Mesodermal cell (in vitro differentiated cells): ENCODE measurements at regions not wholly inside any gene's neighbourhood (a gene's known extent, or its start where the extent isn't known, plus 50 kb on each side); places are given as distances from the start of the nearest gene placed in this dataset.

Experiments
- H3K27ac ChIP-seq: 2 replicates; pipeline ENCODE4 v1.7.0; 2013; ENCODE audit warnings: mild to moderate bottlenecking, low read depth, low read length, moderate library complexity; ENCODE audit not compliant: severe bottlenecking
- H3K36me3 ChIP-seq: 2 replicates; pipeline ENCODE4 v1.7.1; 2013; ENCODE audit warnings: mild to moderate bottlenecking, low read length, moderate library complexity; ENCODE audit not compliant: control insufficient read depth, insufficient read depth
- H3K4me1 ChIP-seq: one replicate; pipeline ENCODE4 v1.7.1; 2013; ENCODE audit warnings: mild to moderate bottlenecking, low read length; ENCODE audit not compliant: insufficient read depth, control insufficient read depth, poor library complexity, severe bottlenecking
- H3K4me3 ChIP-seq: 2 replicates; pipeline ENCODE4 v1.7.0; 2013; ENCODE audit warnings: low read length, control low read depth, mild to moderate bottlenecking; ENCODE audit not compliant: insufficient read depth, poor library complexity, severe bottlenecking; ENCODE audit errors: extremely low read depth
- H3K9me3 ChIP-seq: 2 replicates; pipeline ENCODE4 v1.7.1; 2013; ENCODE audit warnings: mild to moderate bottlenecking, low read length, moderate library complexity; ENCODE audit not compliant: control insufficient read depth
- WGBS, 2 experiments: methylation state at CpG; one replicate each; pipeline ENCODE4 v1.1.5; 2013; ENCODE audit warnings: missing lambda C conversion rate in 2 of 2; ENCODE audit not compliant: insufficient coverage in 2 of 2; 5-methylcytosine and 5-hydroxymethylcytosine counted together

DNA sequence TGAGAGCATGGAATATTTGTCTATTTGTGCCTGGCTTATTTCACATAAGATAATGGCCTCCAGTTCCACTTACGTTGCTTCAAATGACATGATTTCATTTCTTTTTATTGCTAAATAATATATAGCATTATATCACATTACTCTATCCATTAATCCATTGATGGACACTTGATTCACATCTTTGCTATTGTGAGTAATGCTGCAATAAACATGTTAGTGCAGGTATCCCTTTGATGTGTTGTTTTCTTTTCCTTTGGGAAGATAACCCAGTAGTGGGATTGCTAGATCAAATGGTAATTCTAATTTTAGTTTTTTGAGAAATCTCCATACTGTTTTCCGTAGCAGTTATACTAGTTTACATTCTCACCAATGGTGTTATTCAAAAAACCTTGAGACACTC, 1343.3 kb upstream of the TMEFF2 start:
- H3K4me3 ChIP-seq: no peak overlapping the region
- WGBS, 2 experiments: 100% methylated on average over 1 of the region's 2 CpGs; no CpG with 5 or more reads in 1 of the 2 experiments
- no peaks in the 10 kb centered on the region for H3K9me3 ChIP-seq
- H3K4me1 ChIP-seq: no peaks in the 10 kb centered on the region
- H3K27ac ChIP-seq: no peak overlapping the region
- no peaks in the 10 kb centered on the region for H3K36me3 ChIP-seq

DNA sequence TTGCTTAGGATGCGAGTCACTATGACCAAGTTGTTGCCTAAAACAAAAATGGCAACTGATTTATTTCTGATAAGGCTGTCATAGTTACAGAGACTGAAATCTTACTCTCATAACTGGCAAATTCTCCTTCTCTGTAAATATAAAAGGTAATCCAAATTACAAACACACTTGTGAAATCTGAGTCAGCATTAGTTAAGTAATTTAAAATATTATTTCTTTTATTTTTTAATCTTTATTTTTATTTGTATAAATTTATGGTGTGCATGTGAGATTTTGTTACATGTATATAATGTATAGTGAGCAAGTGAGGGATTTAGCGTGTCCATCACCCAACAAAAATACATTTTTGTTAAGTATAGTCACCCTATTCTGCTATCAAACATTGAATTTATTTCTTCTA, 1342.8 kb upstream of the TMEFF2 start:
- Histone ChIP-seq H3K4me1 (no peaks in the 10 kb centered on the region), H3K4me3 (no peak overlapping the region), H3K36me3 (no peaks in the 10 kb centered on the region), H3K9me3 (no peaks in the 10 kb centered on the region), H3K27ac (no peak overlapping the region)
- WGBS, 2 experiments: no CpG with 5 or more reads among the region's 2 CpGs

DNA sequence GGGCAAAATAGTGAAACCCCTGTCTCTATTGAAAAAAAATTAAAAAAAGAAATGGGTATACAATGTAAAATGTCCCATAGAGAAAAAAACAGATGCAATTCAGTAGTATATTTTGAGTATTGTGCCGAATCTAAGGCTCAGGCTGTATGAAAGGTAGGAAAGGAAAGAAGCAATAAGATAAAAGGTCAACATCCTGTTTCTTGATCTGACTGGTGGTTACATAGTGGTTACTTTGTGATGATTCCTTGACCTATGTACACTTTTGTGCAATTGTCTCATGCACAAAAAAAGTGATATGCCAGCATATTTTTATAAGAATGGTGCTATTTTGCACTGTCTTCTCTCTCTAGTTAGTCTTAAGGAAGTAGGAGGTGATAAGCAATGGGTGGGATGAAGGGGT, 1333.7 kb upstream of the TMEFF2 start:
- no peaks in the 10 kb centered on the region for H3K36me3 ChIP-seq
- no peaks in the 10 kb centered on the region for H3K4me1 ChIP-seq
- WGBS, 2 experiments: 90 to 93% methylated on average over 1 of the region's 1 CpG
- no peak overlapping the region for H3K4me3 ChIP-seq
- no peak overlapping the region for H3K27ac ChIP-seq
- no peaks in the 10 kb centered on the region for H3K9me3 ChIP-seq

DNA sequence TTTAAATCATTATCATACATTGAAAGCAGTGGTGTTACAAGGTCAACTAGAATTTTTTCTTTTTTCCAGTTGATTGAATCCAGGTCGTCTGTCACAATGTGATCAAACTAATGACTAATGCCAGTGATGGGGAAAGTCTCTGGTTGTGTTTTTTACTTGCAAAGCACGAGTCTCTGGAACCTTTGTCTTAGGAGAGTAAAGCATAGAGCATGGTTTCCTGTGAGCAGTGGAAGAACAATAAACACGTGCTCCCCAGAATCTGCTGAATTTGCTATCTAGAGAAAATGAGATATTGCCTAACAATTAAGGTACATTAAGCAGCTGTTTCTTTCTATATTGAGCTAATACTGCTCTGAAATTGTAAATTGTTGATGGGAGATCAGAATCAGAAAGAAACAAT, 1332.4 kb upstream of the TMEFF2 start:
- no peak overlapping the region for H3K27ac ChIP-seq
- H3K4me1 ChIP-seq: no peaks in the 10 kb centered on the region
- H3K4me3 ChIP-seq: no peak overlapping the region
- H3K9me3 ChIP-seq: no peaks in the 10 kb centered on the region
- no peaks in the 10 kb centered on the region for H3K36me3 ChIP-seq
- 57 to 68% methylated on average over 2 to 3 of the region's 3 CpGs for WGBS, 2 experiments

DNA sequence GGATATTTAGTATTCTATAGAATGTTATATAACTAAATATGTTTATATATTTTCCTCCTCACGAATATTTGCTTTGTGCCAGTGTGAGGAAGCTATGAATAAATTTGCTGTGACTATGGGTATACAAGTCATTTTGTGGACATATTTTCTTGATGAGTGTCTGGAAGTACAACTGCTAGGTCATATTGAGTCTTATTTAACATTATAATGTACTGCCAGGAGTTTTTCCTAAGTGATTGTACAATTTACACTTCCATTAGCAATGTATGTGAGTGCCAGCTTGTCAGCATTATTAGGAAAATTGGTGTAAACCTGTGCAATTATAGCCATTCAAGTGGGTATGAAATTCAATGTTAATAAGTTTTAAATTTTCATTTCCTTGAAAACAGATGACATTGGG, 1328.9 kb upstream of the TMEFF2 start:
- Histone ChIP-seq H3K36me3 (no peaks in the 10 kb centered on the region), H3K4me3 (no peak overlapping the region), H3K9me3 (no peaks in the 10 kb centered on the region), H3K27ac (no peak overlapping the region), H3K4me1 (no peaks in the 10 kb centered on the region)
- no CpG with 5 or more reads among the region's 1 CpG for WGBS, 2 experiments

DNA sequence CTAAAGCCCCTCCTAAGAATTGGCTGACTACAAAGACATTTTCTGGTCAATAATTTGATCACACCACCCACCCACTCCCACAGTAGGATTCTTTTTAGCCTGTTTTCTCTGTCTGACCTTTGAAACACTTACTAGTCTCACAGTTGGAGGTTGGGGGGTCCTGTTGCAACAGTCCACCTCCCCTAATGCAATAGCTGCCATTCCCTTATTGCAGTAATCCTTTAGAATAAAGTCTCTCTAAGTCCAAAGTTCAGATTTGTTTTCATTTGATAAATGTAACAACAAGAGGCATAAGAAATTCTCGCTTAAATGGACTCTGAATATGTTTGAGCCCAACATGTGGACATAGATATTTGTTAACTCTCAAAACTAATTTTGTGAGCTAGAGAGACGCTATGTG, 1326.8 kb upstream of the TMEFF2 start:
- no peak overlapping the region for H3K4me3 ChIP-seq
- H3K9me3 ChIP-seq: no peaks in the 10 kb centered on the region
- no peaks in the 10 kb centered on the region for H3K4me1 ChIP-seq
- H3K27ac ChIP-seq: no peak overlapping the region
- no peaks in the 10 kb centered on the region for H3K36me3 ChIP-seq
- WGBS, 2 experiments: 100% methylated on average over 1 of the region's 2 CpGs; no CpG with 5 or more reads in 1 of the 2 experiments

DNA sequence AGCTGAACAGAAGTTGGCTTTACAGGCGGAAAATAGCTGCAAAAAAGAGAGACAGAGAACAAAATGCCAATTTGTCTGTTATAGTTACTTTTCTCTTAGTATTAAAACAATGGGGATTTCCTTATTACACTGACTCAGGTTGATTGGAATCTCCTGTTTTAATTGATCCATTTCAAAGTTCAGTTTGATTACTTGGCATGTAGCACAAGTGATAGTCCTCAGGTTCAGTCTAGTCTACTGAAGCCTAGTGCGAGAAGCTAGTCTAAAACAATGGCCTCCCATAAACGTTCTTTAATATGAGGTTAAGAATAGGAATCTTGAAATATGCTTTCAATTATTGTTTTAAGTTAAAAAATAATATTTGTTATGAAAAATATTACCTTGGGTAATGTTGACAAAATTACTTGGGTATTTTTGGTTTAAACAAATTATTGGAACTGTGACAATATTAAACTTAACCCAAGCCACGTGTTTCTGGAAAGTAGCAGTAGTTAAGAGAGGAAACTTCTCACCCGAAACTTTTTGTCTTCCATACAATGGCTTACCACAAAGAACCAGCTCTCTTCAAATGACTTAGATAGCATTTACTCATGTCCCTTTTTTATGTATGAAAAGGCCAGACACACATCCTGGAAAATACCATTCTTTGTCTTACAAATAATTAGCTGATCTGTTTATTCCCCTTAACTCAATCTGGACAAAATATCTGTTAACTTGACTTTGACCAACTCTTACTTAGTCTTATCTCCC, 1326.2 kb upstream of the TMEFF2 start:
- no CpG with 5 or more reads among the region's 5 CpGs for WGBS, 2 experiments
- no peak overlapping the region for H3K27ac ChIP-seq

DNA sequence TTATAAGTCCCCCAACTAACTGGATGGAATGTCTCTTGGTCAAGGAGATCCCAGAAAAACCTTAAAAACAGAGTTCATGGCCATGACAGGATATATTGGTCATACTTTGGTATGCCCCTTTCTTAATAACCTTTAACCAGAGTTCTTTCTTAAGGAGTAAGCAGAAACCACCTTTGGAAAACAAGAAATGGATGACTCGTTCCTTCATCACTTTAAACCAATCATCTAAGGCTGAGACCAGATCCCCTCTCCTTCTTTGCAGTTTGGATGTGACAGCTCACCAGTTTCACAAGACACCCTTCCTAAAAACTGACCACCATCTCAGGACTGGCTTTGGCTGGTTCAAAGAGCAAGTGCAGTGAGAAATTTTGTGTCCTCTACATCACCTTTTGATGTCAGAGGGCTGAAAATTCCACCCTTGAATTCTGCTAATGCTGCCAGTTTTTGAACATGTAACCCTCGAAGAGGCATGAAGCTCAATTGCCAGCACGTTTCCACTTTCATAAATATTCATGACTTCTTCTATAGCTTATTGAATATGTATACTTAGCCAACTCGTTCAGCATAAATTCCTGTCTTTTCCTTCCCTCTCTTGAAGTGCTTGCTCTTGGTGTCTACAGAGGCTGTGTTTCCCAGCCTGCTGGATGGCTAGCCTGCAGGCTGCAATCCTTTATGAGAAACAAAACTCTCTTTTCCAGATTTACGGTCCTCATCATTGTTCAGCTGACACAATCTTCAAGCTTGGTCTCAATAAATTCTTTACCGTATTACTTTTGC, 1323.5 kb upstream of the TMEFF2 start:
- no peaks in the 10 kb centered on the region for H3K9me3 ChIP-seq
- 93% methylated on average over 2 of the region's 6 CpGs; no CpG with 5 or more reads in 1 of the 2 experiments for WGBS, 2 experiments
- no peak overlapping the region for H3K4me3 ChIP-seq
- H3K4me1 ChIP-seq: no peaks in the 10 kb centered on the region
- no peaks in the 10 kb centered on the region for H3K36me3 ChIP-seq
- no peak overlapping the region for H3K27ac ChIP-seq

More for the DNA sequence above, 1326.2 kb upstream of the TMEFF2 start:
- Histone ChIP-seq H3K36me3 (no peaks in the 10 kb centered on the region), H3K4me1 (no peaks in the 10 kb centered on the region), H3K4me3 (no peak overlapping the region), H3K9me3 (no peaks in the 10 kb centered on the region)

DNA sequence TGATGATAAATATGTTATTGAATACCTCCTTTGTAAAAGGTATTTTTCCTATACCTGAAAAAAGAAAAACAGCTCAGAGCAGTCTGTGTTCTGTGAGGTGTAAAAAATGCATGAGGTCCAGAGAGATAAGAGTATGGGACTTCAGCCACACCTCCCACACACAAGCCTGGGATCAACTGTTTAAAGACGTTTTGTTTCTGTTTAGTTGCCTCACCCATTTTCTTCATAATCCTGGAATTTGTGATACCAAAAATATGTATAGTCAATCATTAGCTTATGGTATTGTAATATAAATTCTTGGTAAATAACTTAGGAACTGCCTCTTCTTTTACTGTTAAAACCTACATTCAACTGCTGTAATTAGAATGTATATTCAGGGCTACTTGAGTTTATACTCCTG, 1322.9 kb upstream of the TMEFF2 start:
- no CpG with 5 or more reads among the region's 1 CpG for WGBS, 2 experiments
- Histone ChIP-seq H3K4me1 (no peaks in the 10 kb centered on the region), H3K9me3 (no peaks in the 10 kb centered on the region), H3K27ac (no peak overlapping the region), H3K4me3 (no peak overlapping the region), H3K36me3 (no peaks in the 10 kb centered on the region)

DNA sequence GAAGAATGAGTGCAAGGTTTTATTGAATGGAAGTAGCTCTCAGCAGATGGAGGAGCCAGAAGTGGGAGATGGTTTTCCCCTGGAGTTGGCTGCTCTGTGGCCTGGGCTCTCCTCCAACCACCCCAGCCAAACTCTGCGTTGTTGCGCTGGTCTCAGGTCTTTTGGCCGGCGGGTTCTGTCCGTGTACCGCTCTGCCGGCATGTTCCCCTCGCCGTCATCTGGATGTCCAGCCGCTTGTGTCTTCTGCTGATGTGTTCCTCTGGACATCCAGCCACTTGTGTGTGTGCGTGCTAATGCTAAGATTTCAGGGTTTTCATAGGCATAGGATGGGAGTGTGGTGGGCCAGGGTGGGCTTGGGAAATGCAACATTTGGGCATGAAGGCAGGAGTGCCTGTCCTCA, 1311.3 kb upstream of the TMEFF2 start:
- no peaks in the 10 kb centered on the region for H3K36me3 ChIP-seq
- H3K9me3 ChIP-seq: no peaks in the 10 kb centered on the region
- no peak overlapping the region for H3K4me3 ChIP-seq
- no peak overlapping the region for H3K27ac ChIP-seq
- WGBS, 2 experiments: 98% methylated on average over 11 of the region's 11 CpGs
- H3K4me1 ChIP-seq: no peaks in the 10 kb centered on the region

DNA sequence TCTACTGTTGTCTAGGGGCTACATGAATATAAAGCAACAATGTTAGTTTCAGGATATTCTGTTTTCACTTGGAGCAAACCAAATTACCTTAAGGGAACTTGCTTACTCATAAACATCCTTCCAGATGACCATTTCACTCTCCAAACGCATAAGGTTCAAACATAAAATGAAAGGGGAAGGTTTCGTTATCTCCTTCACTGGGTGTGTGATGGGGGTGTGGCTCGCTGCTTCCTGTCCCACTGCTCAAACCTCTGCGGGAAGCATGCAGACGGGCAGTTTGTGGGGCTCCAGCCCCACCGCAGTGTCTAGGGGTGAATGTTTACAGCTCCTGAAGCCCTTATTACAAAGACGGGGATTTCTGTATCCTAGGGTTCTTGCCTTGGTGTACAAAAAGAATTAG, 1310.9 kb upstream of the TMEFF2 start:
- Histone ChIP-seq H3K4me1 (no peaks in the 10 kb centered on the region), H3K36me3 (no peaks in the 10 kb centered on the region), H3K9me3 (no peaks in the 10 kb centered on the region), H3K27ac (no peak overlapping the region), H3K4me3 (no peak overlapping the region)
- 80 to 100% methylated on average over 1 of the region's 7 CpGs for WGBS, 2 experiments
